HG03439 (cell line): ENCODE measurements at regions not wholly inside any gene's neighbourhood (a gene's known extent, or its start where the extent isn't known, plus 50 kb on each side); places are given as distances from the start of the nearest gene placed in this dataset.

Experiments used
- ATAC-seq: cut with Tn5 transposase; IDR thresholded peaks from one replicate; pipeline ENCODE4 v1.9.1; 2021; ENCODE audit warnings: mild to moderate bottlenecking, moderate library complexity; ENCODE audit not compliant: unreplicated experiment

- ATAC-seq = no peak
Observed at GRCh38 chr2:120453635-120453998, 107.7 kb downstream of the INHBB start.

GRCh38 chr2:120454654-120455385 is 108.9 kb downstream of the INHBB start:
- ATAC-seq = no peak

GRCh38 chr2:120455390-120455789 is 109.5 kb downstream of the INHBB start:
- no peak for ATAC-seq

GRCh38 chr2:120456867-120457266 is 110.9 kb downstream of the INHBB start:
- ATAC-seq = no peak

GRCh38 chr2:120460511-120460910 is 114.6 kb downstream of the INHBB start:
- ATAC-seq = no peak

GRCh38 chr2:120461092-120461491 is 115.2 kb downstream of the INHBB start:
- ATAC-seq = no peak

- ATAC-seq = no peak
Observed at GRCh38 chr2:120461546-120462537, 115.9 kb downstream of the INHBB start.

GRCh38 chr2:120463527-120463926 is 117.6 kb downstream of the INHBB start:
- no peak for ATAC-seq

- ATAC-seq = no peak
Observed at GRCh38 chr2:120463996-120464395, 118.1 kb downstream of the INHBB start.

GRCh38 chr2:120464448-120464931 is 118.6 kb downstream of the INHBB start:
- ATAC-seq = no peak

GRCh38 chr2:120465012-120465700 is 119.2 kb downstream of the INHBB start:
- ATAC-seq = no peak

- ATAC-seq = no peak
Observed at GRCh38 chr2:120465701-120465988, 119.7 kb downstream of the INHBB start.

- no peak for ATAC-seq
Observed at GRCh38 chr2:120465989-120466703, 120.2 kb downstream of the INHBB start.

- no peak for ATAC-seq
Observed at GRCh38 chr2:120466704-120467054, 120.7 kb downstream of the INHBB start.

GRCh38 chr2:120468136-120468535 is 122.2 kb downstream of the INHBB start:
- no peak for ATAC-seq

GRCh38 chr2:120469426-120469825 is 123.5 kb downstream of the INHBB start:
- no peak for ATAC-seq

GRCh38 chr2:120470041-120470965 is 124.4 kb downstream of the INHBB start:
- ATAC-seq = no peak

GRCh38 chr2:120471166-120471565 is 125.2 kb downstream of the INHBB start:
- ATAC-seq = no peak

GRCh38 chr2:120472031-120472430 is 126.1 kb downstream of the INHBB start:
- no peak for ATAC-seq

GRCh38 chr2:120472891-120473309 is 127.0 kb downstream of the INHBB start:
- ATAC-seq = no peak
